Smooth muscle cell (in vitro differentiated cells): ENCODE measurements at regions not wholly inside any gene's neighbourhood (a gene's known extent, or its start where the extent isn't known, plus 50 kb on each side); places are given as distances from the start of the nearest gene placed in this dataset.
"Not testable (repeated sequence)": the region's sequence is repeated elsewhere in the genome, so short reads cannot be mapped to it uniquely, and the experiment has no call there.

ENCODE experiments used
- DNase-seq: peaks from one replicate; lab custom pipeline; 2025; ENCODE audit not compliant: unreplicated experiment; lab: John Stamatoyannopoulos, UW
- H2AFZ ChIP-seq: fragments of 200-600 bp; sonication (generic); 2 replicates; pipeline ENCODE4 v1.6.0; 2016; ENCODE audit warnings: antibody characterized with exemption, low read depth, mild to moderate bottlenecking
- H3F3A ChIP-seq: fragments of 200-600 bp; sonication (generic); 2 replicates; pipeline ENCODE4 v1.6.0; 2017; ENCODE audit warnings: antibody characterized with exemption, low read depth
- H3K27ac ChIP-seq: fragments of 200-600 bp; sonication (generic); 2 replicates; pipeline ENCODE4 v1.5.1; 2016; ENCODE audit warnings: low read depth, mild to moderate bottlenecking
- H3K27me3 ChIP-seq: fragments of 200-600 bp; sonication (generic); 2 replicates; pipeline ENCODE4 v1.6.1; 2016; ENCODE audit warnings: low read depth, mild to moderate bottlenecking
- H3K36me3 ChIP-seq: fragments of 200-600 bp; sonication (generic); 2 replicates; pipeline ENCODE4 v1.5.1; 2016; ENCODE audit warnings: low read depth
- H3K4me1 ChIP-seq: fragments of 200-600 bp; sonication (generic); 2 replicates; pipeline ENCODE4 v1.5.1; 2016; ENCODE audit warnings: low read depth
- H3K4me2 ChIP-seq: fragments of 200-600 bp; sonication (generic); 2 replicates; pipeline ENCODE4 v1.6.0; 2016; ENCODE audit warnings: mild to moderate bottlenecking
- H3K4me3 ChIP-seq: fragments of 200-600 bp; sonication (generic); 2 replicates; pipeline ENCODE4 v1.5.1; 2016; ENCODE audit warnings: mild to moderate bottlenecking
- H3K79me2 ChIP-seq: fragments of 200-600 bp; sonication (generic); 2 replicates; pipeline ENCODE4 v1.6.0; 2016; ENCODE audit warnings: low read depth, mild to moderate bottlenecking
- H3K9ac ChIP-seq: fragments of 200-600 bp; sonication (generic); 2 replicates; pipeline ENCODE4 v1.6.0; 2016; ENCODE audit warnings: low read depth
- H3K9me3 ChIP-seq: fragments of 200-600 bp; sonication (generic); replicated peaks from 2 replicates; pipeline ENCODE4 v1.5.1; 2016; ENCODE audit warnings: low read depth
- H4K20me1 ChIP-seq: fragments of 200-600 bp; sonication (generic); 2 replicates; pipeline ENCODE4 v1.6.0; 2016; ENCODE audit warnings: low read depth
- CTCF ChIP-seq: fragments of 200-600 bp; sonication (generic); IDR thresholded peaks from 2 replicates; pipeline ENCODE4 v1.5.1; 2017; ENCODE audit warnings: borderline replicate concordance, mild to moderate bottlenecking, antibody characterized with exemption; ENCODE audit not compliant: insufficient read depth, poor library complexity, severe bottlenecking
- WGBS: methylation state at CpG from one replicate; pipeline ENCODE4 v1.1.7; 2016; ENCODE audit warnings: low lambda C conversion rate; 5-methylcytosine and 5-hydroxymethylcytosine counted together

DNA sequence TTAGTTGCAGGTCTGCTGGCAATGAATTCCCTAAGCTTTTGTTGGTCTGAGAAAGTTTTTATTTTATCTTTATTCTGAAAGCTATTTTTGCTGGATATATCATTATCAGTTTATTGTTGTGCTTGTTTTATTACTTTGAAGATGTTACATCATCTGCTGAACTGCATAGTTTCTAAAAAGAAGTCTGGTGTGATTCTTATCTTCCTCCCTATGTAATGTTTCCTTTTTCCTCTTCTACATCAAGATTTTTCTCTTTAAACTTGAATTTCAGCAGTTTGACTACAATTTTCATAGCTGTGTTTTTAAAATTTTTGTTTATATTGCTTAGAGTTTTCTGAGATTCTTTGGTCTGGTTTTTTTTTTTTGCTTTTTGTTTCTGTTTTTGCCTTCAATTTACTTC is 137.1 kb upstream of the PMCH start:
- H2AFZ ChIP-seq: no peak overlapping the region
- no peak for TF ChIP-seq CTCF
- H3K9me3 ChIP-seq: no peaks in the 10 kb centered on the region
- no peaks in the 10 kb centered on the region for H3K36me3 ChIP-seq
- DNase-seq: no peak
- H3F3A ChIP-seq: no peaks in the 10 kb centered on the region
- H3K27ac ChIP-seq: no peak overlapping the region
- H3K4me1 ChIP-seq: no peaks in the 10 kb centered on the region
- no peak overlapping the region for H3K4me3 ChIP-seq
- H3K27me3 ChIP-seq: no peaks in the 10 kb centered on the region
- no peak overlapping the region for H3K9ac ChIP-seq
- H4K20me1 ChIP-seq: no peaks in the 10 kb centered on the region
- no peak overlapping the region for H3K4me2 ChIP-seq
- no peaks in the 10 kb centered on the region for H3K79me2 ChIP-seq

DNA sequence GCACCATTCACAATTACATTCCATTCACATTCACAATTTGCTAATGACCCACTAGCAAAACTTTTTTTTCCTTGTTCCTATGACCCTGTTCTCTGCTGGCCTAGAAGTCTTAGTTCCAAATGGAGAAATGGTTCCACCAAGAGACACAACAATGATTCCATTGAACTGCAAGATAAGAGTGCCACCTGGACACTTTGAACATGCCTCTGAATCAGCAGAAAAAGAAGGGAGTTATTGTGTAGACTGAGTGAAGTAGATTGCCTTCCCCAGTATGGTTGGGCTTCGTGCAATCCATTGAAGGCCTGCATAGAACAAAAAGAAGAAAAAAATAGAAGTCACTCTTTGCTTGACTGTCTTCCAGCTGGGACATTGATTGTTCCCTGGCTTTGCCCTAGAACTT is 133.8 kb upstream of the PMCH start:
- Histone ChIP-seq H3K4me2 (no peak overlapping the region), H3K9ac (no peak overlapping the region), H4K20me1 (no peaks in the 10 kb centered on the region), H3K27me3 (no peaks in the 10 kb centered on the region), H3K4me1 (no peaks in the 10 kb centered on the region), H3K36me3 (no peaks in the 10 kb centered on the region), H3K9me3 (no peaks in the 10 kb centered on the region), H3F3A (no peaks in the 10 kb centered on the region), H3K27ac (no peak overlapping the region), H2AFZ (no peak overlapping the region), H3K79me2 (no peaks in the 10 kb centered on the region), H3K4me3 (no peak overlapping the region)
- WGBS: 94% methylated on average over 1 of the region's 1 CpG
- TF ChIP-seq CTCF: no peak
- no peak for DNase-seq

- no peak overlapping the region for H3K4me3 ChIP-seq
- no peaks in the 10 kb centered on the region for H4K20me1 ChIP-seq
- no peak for DNase-seq
- H3F3A ChIP-seq: no peaks in the 10 kb centered on the region
- no peaks in the 10 kb centered on the region for H3K4me1 ChIP-seq
- no peak overlapping the region for H3K4me2 ChIP-seq
- no peaks in the 10 kb centered on the region for H3K9me3 ChIP-seq
- no peaks in the 10 kb centered on the region for H3K27me3 ChIP-seq
- H3K9ac ChIP-seq: no peak overlapping the region
- H3K36me3 ChIP-seq: no peaks in the 10 kb centered on the region
- TF ChIP-seq CTCF: no peak
- no peak overlapping the region for H3K27ac ChIP-seq
- H2AFZ ChIP-seq: no peak overlapping the region
- no peaks in the 10 kb centered on the region for H3K79me2 ChIP-seq
These were observed 132.2 kb upstream of the PMCH start for GRCh38 chr12:102329883-102330282.

DNA sequence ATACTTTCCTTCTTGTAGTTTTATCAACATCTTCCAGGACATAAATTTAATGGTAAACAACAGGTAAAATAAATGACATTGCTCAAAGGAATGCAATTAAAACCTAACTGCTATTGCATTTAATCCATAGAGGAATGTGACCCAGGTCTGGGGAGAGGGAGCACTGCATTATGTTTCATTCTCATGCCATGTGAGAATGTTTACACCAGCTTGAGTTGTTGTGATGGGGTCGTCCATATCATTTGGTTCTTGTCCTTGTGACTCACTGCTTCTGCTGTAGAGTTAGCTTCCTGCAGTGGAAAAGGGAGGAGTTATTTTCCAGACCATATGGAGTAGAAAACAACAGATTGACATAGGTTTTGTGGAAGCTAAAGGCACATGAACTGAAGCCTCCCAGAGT is 129.3 kb upstream of the PMCH start:
- Histone ChIP-seq H3K4me1 (no peaks in the 10 kb centered on the region), H3K4me3 (no peak overlapping the region), H3K9me3 (no peaks in the 10 kb centered on the region), H3K27ac (no peak overlapping the region), H3F3A (no peaks in the 10 kb centered on the region), H2AFZ (no peak overlapping the region), H3K4me2 (no peak overlapping the region), H3K79me2 (no peaks in the 10 kb centered on the region), H3K27me3 (no peaks in the 10 kb centered on the region), H3K9ac (no peak overlapping the region), H4K20me1 (no peaks in the 10 kb centered on the region), H3K36me3 (no peaks in the 10 kb centered on the region)
- TF ChIP-seq CTCF: no peak
- DNase-seq: no peak
- WGBS: 9% methylated on average over 1 of the region's 1 CpG

DNA sequence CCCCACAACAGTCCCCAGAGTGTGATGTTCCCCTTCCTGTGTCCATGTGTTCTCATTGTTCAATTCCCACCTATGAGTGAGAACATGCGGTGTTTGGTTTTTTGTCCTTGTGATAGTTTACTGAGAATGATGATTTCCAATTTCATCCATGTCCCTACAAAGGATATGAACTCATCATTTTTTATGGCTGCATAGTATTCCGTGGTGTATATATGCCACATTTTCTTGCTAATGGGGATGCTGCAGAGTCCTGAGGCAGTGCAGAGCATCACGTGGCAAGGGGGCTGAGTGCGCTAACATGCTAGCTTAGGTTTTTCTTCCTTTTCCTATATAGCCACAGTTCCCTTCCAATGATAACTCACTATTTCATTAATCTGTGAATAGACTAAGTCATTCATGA is 127.5 kb upstream of the PMCH start:
- not testable (repeated sequence) for H3F3A ChIP-seq, H3K27me3 ChIP-seq, H4K20me1 ChIP-seq, H3K4me2 ChIP-seq, H3K9me3 ChIP-seq, H3K4me1 ChIP-seq, H3K9ac ChIP-seq, H3K36me3 ChIP-seq, H3K27ac ChIP-seq, H2AFZ ChIP-seq, H3K79me2 ChIP-seq, H3K4me3 ChIP-seq, DNase-seq
- WGBS: 91% methylated on average over 4 of the region's 4 CpGs
